Immature natural killer cell (primary cell): ENCODE measurements at regions not wholly inside any gene's neighbourhood (a gene's known extent, or its start where the extent isn't known, plus 50 kb on each side); places are given as distances from the start of the nearest gene placed in this dataset.

Experiments used
- DNase-seq, 3 donors: peaks; one replicate each; pipeline ENCODE4 v3.0.0; 2022; ENCODE audit warnings: mixed read lengths in 1 of 3
- H3K27ac Mint-ChIP-seq, 6 donors: one replicate each; pipeline ENCODE4 v1.8.0; 2020; ENCODE audit warnings: mixed read lengths in 6 of 6, mild to moderate bottlenecking in 5 of 6, inconsistent platforms in 4 of 6, moderate library complexity in 3 of 6
- H3K27me3 Mint-ChIP-seq, 3 donors: one replicate each; pipeline ENCODE4 v1.8.0; 2020 to 2021; ENCODE audit warnings: low read depth in 3 of 3, mild to moderate bottlenecking in 3 of 3, mixed read lengths in 3 of 3, moderate library complexity in 3 of 3, inconsistent platforms in 1 of 3
- H3K36me3 Mint-ChIP-seq, 3 donors: one replicate each; pipeline ENCODE4 v1.8.0; 2020; ENCODE audit warnings: mixed read lengths in 3 of 3, inconsistent platforms in 2 of 3, mild to moderate bottlenecking in 2 of 3
- H3K4me1 Mint-ChIP-seq, 2 donors: one replicate each; pipeline ENCODE4 v1.8.0; 2020; ENCODE audit warnings: inconsistent platforms in 2 of 2, mild to moderate bottlenecking in 2 of 2, mixed read lengths in 2 of 2, moderate library complexity in 1 of 2
- H3K4me3 Mint-ChIP-seq, 5 donors: one replicate each; pipeline ENCODE4 v1.8.0; 2020; ENCODE audit warnings: mild to moderate bottlenecking in 5 of 5, mixed read lengths in 5 of 5, inconsistent platforms in 3 of 5, moderate library complexity in 3 of 5
- H3K9me3 Mint-ChIP-seq, 6 donors: one replicate each; pipeline ENCODE4 v1.8.0; 2020; ENCODE audit warnings: mild to moderate bottlenecking in 6 of 6, mixed read lengths in 6 of 6, inconsistent platforms in 4 of 6, moderate library complexity in 3 of 6

DNA sequence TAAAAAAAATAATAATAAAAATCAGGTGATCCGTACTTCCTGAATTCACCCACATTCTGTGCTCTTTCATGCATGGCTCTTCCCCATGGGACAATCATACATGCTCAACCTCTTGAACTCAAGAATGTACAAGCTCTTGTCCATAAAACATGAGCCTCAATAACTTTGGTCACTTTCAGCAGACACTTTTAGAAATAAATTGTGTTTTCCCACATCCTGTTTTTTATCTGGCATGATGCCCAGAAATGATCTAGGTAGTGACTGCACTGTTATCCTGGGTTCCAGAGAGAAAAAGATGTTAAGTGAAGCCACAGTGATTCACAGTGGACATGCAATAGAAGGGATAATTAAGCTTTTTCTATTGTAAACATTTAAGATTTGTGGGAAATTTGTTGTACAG is 537.6 kb upstream of the TMEM132C start:
- no peak for DNase-seq
- H3K4me1 Mint-ChIP-seq: no peaks in the 10 kb centered on the region
- H3K27ac Mint-ChIP-seq: no peak overlapping the region
- peaks cover 0 to 2% (median 0%) of the 10 kb centered on the region in 3 donors for H3K27me3 Mint-ChIP-seq
- peaks cover 0 to 5% (median 1%) of the 10 kb centered on the region in 6 donors for H3K9me3 Mint-ChIP-seq
- no peak overlapping the region for H3K4me3 Mint-ChIP-seq
- no peaks in the 10 kb centered on the region for H3K36me3 Mint-ChIP-seq

- H3K27ac Mint-ChIP-seq: no peak overlapping the region
- no peak for DNase-seq
- no peak overlapping the region for H3K4me3 Mint-ChIP-seq
- peaks cover 0 to 7% (median 2%) of the 10 kb centered on the region in 6 donors for H3K9me3 Mint-ChIP-seq
- H3K27me3 Mint-ChIP-seq: peaks cover 2% of the 10 kb centered on the region in 3 donors
- H3K36me3 Mint-ChIP-seq: no peaks in the 10 kb centered on the region
- H3K4me1 Mint-ChIP-seq: no peaks in the 10 kb centered on the region
Measured at GRCh38 chr12:127731657-127732056, 535.3 kb upstream of the TMEM132C start.

DNA sequence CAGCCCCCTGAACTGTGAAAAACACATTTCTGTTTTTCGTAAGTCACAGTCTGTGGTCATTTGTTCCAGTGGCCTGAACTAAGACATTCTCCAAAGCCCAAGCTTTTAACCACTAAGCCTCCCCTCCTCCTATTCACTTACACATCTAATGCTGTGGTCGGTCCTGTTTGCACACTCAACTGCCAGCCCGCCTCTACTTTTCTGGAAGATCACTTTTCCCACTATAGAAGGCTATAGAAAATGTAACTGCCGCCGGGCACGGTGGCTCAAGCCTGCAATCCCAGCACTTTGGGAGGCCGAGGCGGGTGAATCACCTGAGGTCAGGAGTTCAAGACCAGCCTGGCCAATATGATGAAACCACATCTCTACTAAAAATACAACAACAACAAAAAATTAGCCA is 524.7 kb upstream of the TMEM132C start:
- peaks cover 0 to 2% (median 0%) of the 10 kb centered on the region in 3 donors for H3K27me3 Mint-ChIP-seq
- H3K9me3 Mint-ChIP-seq: peaks cover 0 to 9% (median 3%) of the 10 kb centered on the region in 6 donors

GRCh38 chr12:127745469-127746212 is 521.3 kb upstream of the TMEM132C start:
- H3K4me1 Mint-ChIP-seq: no peaks in the 10 kb centered on the region
- no peak for DNase-seq
- peaks cover 0 to 2% (median 0%) of the 10 kb centered on the region in 3 donors for H3K27me3 Mint-ChIP-seq
- peaks cover 0 to 8% (median 2%) of the 10 kb centered on the region in 6 donors for H3K9me3 Mint-ChIP-seq
- H3K36me3 Mint-ChIP-seq: peaks cover 0 to 4% (median 0%) of the 10 kb centered on the region in 3 donors
- no peak overlapping the region for H3K4me3 Mint-ChIP-seq
- no peak overlapping the region for H3K27ac Mint-ChIP-seq

More for the DNA sequence above, 524.7 kb upstream of the TMEM132C start:
- no peak for DNase-seq
- no peaks in the 10 kb centered on the region for H3K4me1 Mint-ChIP-seq
- H3K4me3 Mint-ChIP-seq: no peak overlapping the region
- no peak overlapping the region for H3K27ac Mint-ChIP-seq
- peaks cover 0 to 4% (median 0%) of the 10 kb centered on the region in 3 donors for H3K36me3 Mint-ChIP-seq

DNA sequence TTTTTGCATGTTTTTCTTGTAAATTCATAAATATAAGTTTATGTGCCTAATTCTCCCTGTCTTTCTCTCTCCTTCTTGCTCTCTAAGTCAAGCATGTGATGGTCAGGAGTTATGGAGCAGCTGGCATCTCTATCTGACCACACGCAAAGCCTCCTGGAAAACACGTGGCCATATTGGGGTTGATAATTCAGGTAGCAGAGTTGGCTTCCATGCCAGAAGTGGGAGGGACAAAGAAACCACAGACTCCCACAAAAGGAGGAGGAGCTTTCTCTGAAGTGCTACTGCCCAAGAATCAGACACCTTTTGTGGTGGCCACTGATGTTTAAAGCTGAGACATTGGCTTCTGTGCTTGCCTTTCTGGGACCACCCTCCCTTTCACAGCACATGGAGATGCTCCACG is 517.6 kb upstream of the TMEM132C start:
- H3K4me3 Mint-ChIP-seq: no peak overlapping the region
- DNase-seq: no peak
- H3K9me3 Mint-ChIP-seq: peaks cover 0 to 7% (median 0%) of the 10 kb centered on the region in 6 donors
- H3K27me3 Mint-ChIP-seq: peaks cover 0 to 1% (median 0%) of the 10 kb centered on the region in 3 donors
- no peak overlapping the region for H3K27ac Mint-ChIP-seq
- H3K4me1 Mint-ChIP-seq: no peaks in the 10 kb centered on the region
- no peaks in the 10 kb centered on the region for H3K36me3 Mint-ChIP-seq

- Mint-ChIP-seq H3K27ac (no peak overlapping the region), H3K36me3 (no peaks in the 10 kb centered on the region), H3K4me3 (no peak overlapping the region), H3K27me3 (peaks cover 0 to 3% (median 1%) of the 10 kb centered on the region in 3 donors), H3K9me3 (peaks cover 0 to 13% (median under 1%) of the 10 kb centered on the region in 6 donors), H3K4me1 (no peaks in the 10 kb centered on the region)
- no peak for DNase-seq
Measured at GRCh38 chr12:127750076-127750840, 516.7 kb upstream of the TMEM132C start.

- no peak overlapping the region for H3K27ac Mint-ChIP-seq
- no peak for DNase-seq
- no peak overlapping the region for H3K4me3 Mint-ChIP-seq
- H3K9me3 Mint-ChIP-seq: peaks cover 0 to 13% (median 2%) of the 10 kb centered on the region in 6 donors
- H3K4me1 Mint-ChIP-seq: no peaks in the 10 kb centered on the region
- no peaks in the 10 kb centered on the region for H3K36me3 Mint-ChIP-seq
- peaks cover 2 to 6% (median 3%) of the 10 kb centered on the region in 3 donors for H3K27me3 Mint-ChIP-seq
Measured at GRCh38 chr12:127752802-127753201, 514.2 kb upstream of the TMEM132C start.

GRCh38 chr12:127760357-127760756 is 506.6 kb upstream of the TMEM132C start:
- DNase-seq: no peak
- no peaks in the 10 kb centered on the region for H3K4me1 Mint-ChIP-seq
- no peak overlapping the region for H3K27ac Mint-ChIP-seq
- H3K36me3 Mint-ChIP-seq: no peaks in the 10 kb centered on the region
- peaks cover 0 to 15% (median 4%) of the 10 kb centered on the region in 6 donors for H3K9me3 Mint-ChIP-seq
- no peak overlapping the region for H3K4me3 Mint-ChIP-seq
- peaks cover 3 to 4% (median 3%) of the 10 kb centered on the region in 3 donors for H3K27me3 Mint-ChIP-seq

GRCh38 chr12:127760996-127761395 is 506.0 kb upstream of the TMEM132C start:
- DNase-seq: no peak
- Mint-ChIP-seq H3K4me1 (no peaks in the 10 kb centered on the region), H3K4me3 (no peak overlapping the region), H3K27me3 (peaks cover 3 to 4% (median 3%) of the 10 kb centered on the region in 3 donors), H3K27ac (no peak overlapping the region), H3K9me3 (peaks cover 0 to 15% (median 4%) of the 10 kb centered on the region in 6 donors), H3K36me3 (no peaks in the 10 kb centered on the region)

DNA sequence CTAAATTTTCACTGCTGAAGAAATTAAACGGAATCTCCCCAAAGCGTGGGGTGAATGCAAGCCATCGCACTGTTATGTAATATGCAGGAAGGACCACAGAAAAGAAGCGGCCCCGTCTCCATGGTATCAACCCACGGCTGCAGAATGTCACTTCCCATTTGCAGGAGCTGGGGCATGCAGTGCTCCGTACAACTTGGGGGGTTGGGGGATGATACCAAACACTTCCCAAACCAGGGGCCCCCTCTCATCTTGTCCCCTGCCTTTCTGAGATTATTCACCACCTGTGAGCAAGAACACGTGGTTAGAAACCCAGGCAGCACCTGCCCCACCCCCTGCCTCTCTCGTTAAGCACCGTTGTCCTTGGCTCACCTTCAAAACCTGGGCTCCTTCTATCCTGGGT is 505.1 kb upstream of the TMEM132C start:
- no peak for DNase-seq
- Mint-ChIP-seq H3K27me3 (peaks cover 0 to 3% (median 0%) of the 10 kb centered on the region in 3 donors), H3K36me3 (no peaks in the 10 kb centered on the region), H3K4me1 (no peaks in the 10 kb centered on the region), H3K4me3 (no peak overlapping the region), H3K9me3 (peaks cover 0 to 15% (median 3%) of the 10 kb centered on the region in 6 donors), H3K27ac (no peak overlapping the region)

DNA sequence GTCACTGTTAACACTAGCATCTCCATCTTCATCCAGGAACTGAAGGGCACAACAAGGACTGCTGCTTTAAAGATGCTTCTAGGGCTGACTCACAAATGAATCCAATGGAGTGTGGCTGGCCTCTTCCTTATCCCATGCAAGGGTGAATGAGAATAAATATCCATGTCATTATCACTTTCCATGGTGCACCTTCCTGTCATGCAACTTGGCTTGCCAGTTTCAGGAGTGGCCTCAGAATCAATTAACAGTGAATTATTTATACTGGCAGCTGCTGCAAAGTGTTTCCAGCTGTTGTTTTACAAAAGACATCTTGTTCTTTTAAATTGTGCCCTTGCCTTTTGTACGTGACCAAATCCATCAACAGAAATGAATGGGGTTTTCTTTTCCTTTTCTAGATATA is 499.3 kb upstream of the TMEM132C start:
- no peak overlapping the region for H3K27ac Mint-ChIP-seq

GRCh38 chr12:127770118-127770517 is 496.9 kb upstream of the TMEM132C start:
- Mint-ChIP-seq H3K36me3 (no peaks in the 10 kb centered on the region), H3K27me3 (peaks cover 0 to 2% (median 0%) of the 10 kb centered on the region in 3 donors), H3K27ac (no peak overlapping the region), H3K9me3 (peaks cover 0 to 7% (median 0%) of the 10 kb centered on the region in 6 donors), H3K4me3 (no peak overlapping the region), H3K4me1 (no peaks in the 10 kb centered on the region)
- no peak for DNase-seq

More for the DNA sequence above, 499.3 kb upstream of the TMEM132C start:
- Mint-ChIP-seq H3K9me3 (peaks cover 0 to 9% (median 2%) of the 10 kb centered on the region in 6 donors), H3K4me1 (no peaks in the 10 kb centered on the region), H3K27me3 (peaks cover 0 to 1% (median 0%) of the 10 kb centered on the region in 3 donors), H3K36me3 (no peaks in the 10 kb centered on the region), H3K4me3 (no peak overlapping the region)
- DNase-seq: no peak

DNA sequence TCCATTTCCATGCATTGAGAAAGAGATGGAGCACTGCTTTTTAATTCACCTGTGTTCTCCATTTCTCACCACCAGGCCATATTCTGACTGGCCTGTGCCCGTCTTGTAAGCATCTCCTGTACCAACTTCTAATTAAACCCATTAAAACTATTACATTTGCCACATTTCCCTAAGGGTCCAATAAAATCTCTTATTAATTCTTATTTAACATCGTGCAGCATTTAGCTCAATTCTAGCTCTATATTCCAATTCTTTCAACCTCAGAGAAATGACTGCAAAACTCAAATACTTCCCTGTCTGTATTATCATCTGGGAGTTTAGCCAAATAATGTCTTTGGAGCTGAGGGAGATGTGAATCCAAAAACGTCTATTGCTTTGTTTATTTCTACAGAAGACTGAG is 495.4 kb upstream of the TMEM132C start:
- H3K4me3 Mint-ChIP-seq: no peak overlapping the region
- no peak for DNase-seq
- H3K4me1 Mint-ChIP-seq: no peaks in the 10 kb centered on the region
- no peaks in the 10 kb centered on the region for H3K36me3 Mint-ChIP-seq
- H3K9me3 Mint-ChIP-seq: peaks cover 0 to 7% (median 0%) of the 10 kb centered on the region in 6 donors
- peaks cover 0 to 2% (median 0%) of the 10 kb centered on the region in 3 donors for H3K27me3 Mint-ChIP-seq
- H3K27ac Mint-ChIP-seq: no peak overlapping the region

DNA sequence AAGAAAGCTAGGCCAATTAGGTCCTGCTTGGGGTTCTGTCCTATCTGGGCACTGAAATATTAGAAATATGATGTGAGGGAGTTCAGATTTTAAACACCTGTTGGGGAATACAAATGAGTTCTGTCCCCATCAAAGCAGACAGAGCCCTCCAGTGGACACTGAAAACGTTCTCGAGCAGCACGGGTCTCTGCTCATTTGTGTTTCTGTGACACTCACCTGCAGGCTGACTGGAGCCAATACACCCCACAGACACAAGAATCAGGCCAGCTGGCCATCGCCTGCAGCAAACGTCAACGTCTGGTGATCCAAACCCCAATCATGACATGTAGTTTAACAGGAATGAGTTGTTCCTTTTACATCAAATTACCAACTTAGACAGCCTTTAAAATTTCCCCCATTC is 493.4 kb upstream of the TMEM132C start:
- H3K4me3 Mint-ChIP-seq: no peak overlapping the region
- DNase-seq: no peak
- H3K36me3 Mint-ChIP-seq: no peaks in the 10 kb centered on the region
- peaks cover 0 to 7% (median 0%) of the 10 kb centered on the region in 6 donors for H3K9me3 Mint-ChIP-seq
- H3K27ac Mint-ChIP-seq: no peak overlapping the region
- H3K27me3 Mint-ChIP-seq: peaks cover 0 to 2% (median 0%) of the 10 kb centered on the region in 3 donors
- no peaks in the 10 kb centered on the region for H3K4me1 Mint-ChIP-seq
